Fibroblast of lung (primary cell): ENCODE measurements at regions not wholly inside any gene's neighbourhood (a gene's known extent, or its start where the extent isn't known, plus 50 kb on each side); places are given as distances from the start of the nearest gene placed in this dataset.

Experiments
- EZH2 ChIP-seq: IDR thresholded peaks from 2 replicates; pipeline ENCODE4 v1.5.1; 2012; ENCODE audit warnings: low read length, control low read depth, mild to moderate bottlenecking; ENCODE audit errors: missing control alignments
- TF ChIP-seq, protein P1 (sequence below), 2 donors: IDR thresholded peaks in 1 of 2; conservative IDR thresholded peaks in 1 of 2; 1 replicate in 1 of 2; 2 replicates in 1 of 2; pipeline ENCODE4 v1.5.1; 2011 to 2012; ENCODE audit warnings: low read length in 2 of 2, control low read depth in 1 of 2, inconsistent platforms in 1 of 2, low read depth in 1 of 2, mild to moderate bottlenecking in 1 of 2

DNA sequence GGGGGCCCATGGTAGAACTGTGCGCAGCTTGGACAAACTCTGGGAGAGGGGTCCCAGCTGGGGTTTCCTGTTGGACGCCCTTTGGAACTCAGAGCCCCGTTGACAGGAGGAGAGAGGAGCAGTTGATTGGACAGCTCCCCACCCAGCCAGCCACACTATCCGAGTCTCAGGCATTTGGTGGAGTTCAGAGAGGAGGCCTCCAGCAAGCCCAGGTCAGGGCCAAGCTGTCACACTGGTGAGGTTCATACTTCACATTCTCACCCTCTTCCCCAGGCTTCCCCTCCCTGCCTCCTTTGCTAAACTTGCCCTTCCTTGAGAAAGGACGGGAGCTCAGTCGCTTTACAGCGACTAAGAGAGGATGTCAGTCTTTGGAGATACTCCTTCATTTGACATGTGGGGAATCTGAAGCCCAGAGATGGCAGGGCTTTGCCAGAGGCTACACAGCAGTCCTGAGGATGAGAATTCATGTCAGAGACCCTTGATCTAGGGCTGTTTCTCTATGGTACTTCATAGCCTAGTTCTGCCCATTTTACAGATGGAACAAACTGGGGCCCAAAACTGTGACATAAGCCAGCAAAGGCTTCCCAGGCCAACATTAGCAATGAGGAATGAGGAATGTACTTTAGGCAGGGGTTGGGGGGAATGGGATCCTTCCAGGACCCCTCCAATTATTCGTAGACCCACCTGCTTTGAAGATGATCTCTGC is 142.2 kb downstream of the SMAD6 start:
- TF ChIP-seq, protein P1, sequence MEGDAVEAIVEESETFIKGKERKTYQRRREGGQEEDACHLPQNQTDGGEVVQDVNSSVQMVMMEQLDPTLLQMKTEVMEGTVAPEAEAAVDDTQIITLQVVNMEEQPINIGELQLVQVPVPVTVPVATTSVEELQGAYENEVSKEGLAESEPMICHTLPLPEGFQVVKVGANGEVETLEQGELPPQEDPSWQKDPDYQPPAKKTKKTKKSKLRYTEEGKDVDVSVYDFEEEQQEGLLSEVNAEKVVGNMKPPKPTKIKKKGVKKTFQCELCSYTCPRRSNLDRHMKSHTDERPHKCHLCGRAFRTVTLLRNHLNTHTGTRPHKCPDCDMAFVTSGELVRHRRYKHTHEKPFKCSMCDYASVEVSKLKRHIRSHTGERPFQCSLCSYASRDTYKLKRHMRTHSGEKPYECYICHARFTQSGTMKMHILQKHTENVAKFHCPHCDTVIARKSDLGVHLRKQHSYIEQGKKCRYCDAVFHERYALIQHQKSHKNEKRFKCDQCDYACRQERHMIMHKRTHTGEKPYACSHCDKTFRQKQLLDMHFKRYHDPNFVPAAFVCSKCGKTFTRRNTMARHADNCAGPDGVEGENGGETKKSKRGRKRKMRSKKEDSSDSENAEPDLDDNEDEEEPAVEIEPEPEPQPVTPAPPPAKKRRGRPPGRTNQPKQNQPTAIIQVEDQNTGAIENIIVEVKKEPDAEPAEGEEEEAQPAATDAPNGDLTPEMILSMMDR (conservative IDR thresholded peaks at IDR 0.05 in 1 of 2, IDR thresholded peaks at IDR 0.05 in 1 of 2; ENCODE audit: low read depth in 1 of 2, low read length in 2 of 2) = no peak
- TF ChIP-seq EZH2 = no peak
